ENCODE measurements at regions not wholly inside any gene's neighbourhood (a gene's known extent, or its start where the extent isn't known, plus 50 kb on each side); places are given as distances from the start of the nearest gene placed in this dataset.
"Not testable (repeated sequence)": the region's sequence is repeated elsewhere in the genome, so short reads cannot be mapped to it uniquely, and the experiment has no call there.

GRCh38 chr3:80898211-80898610, 863.2 kb downstream of the GBE1 start:
- FAIRE-seq (no peak), DNase-seq (ENCODE audit: extremely low read depth in 1 of 4, low spot score in 3 of 4) (no peak), ATAC-seq (no peak)
- Histone ChIP-seq H3K27ac (ENCODE audit: extremely low read depth, low read depth, low read length) (no peak overlapping the region), H3K4me2 (ENCODE audit: insufficient read depth, low read length) (no peak overlapping the region), H3K9me3 (replicated peaks; ENCODE audit: control insufficient read depth, insufficient read depth, low read depth, low read length) (no peaks in the 10 kb centered on the region), H3K9ac (ENCODE audit: insufficient read depth in 1 of 2, low read depth in 2 of 2, low read length in 2 of 2) (no peak overlapping the region), H3K27me3 (ENCODE audit: control insufficient read depth in 2 of 2, insufficient read depth in 2 of 2, low read length in 2 of 2) (no peaks in the 10 kb centered on the region), H4K20me1 (replicated peaks; ENCODE audit: control insufficient read depth, insufficient read depth, low read length) (no peaks in the 10 kb centered on the region), H3K9me1 (ENCODE audit: control insufficient read depth, insufficient read depth, low read length) (no peaks in the 10 kb centered on the region), H3K4me3 (no peak overlapping the region), H3K4me1 (replicated peaks in 1 of 2; ENCODE audit: control insufficient read depth in 2 of 2, insufficient read depth in 2 of 2, low read length in 2 of 2) (no peaks in the 10 kb centered on the region), H3K36me3 (ENCODE audit: control insufficient read depth, insufficient read depth, low read length) (no peaks in the 10 kb centered on the region), H2AFZ (ENCODE audit: low read depth, low read length) (no peak overlapping the region), H3K79me2 (ENCODE audit: control insufficient read depth, insufficient read depth, low read length) (no peaks in the 10 kb centered on the region)
- TF ChIP-seq SREBF1 (IDR thresholded peaks at IDR 0.05; ENCODE audit: borderline replicate concordance, low read depth, low read length) (no peak), LARP7 (IDR thresholded peaks at IDR 0.05) (no peak), TEAD2 (tag; IDR thresholded peaks at IDR 0.05) (no peak), ZNF121 (CRISPR knock-in tag; conservative IDR thresholded peaks at IDR 0.05) (no peak), LEF1 (IDR thresholded peaks at IDR 0.05) (no peak), HNRNPK (IDR thresholded peaks at IDR 0.05; ENCODE audit: low read depth, low read length, poor library complexity, severe bottlenecking) (no peak), TAF1 (IDR thresholded peaks at IDR 0.05; ENCODE audit: control insufficient read depth, extremely low read depth, insufficient read depth, low read length, severe bottlenecking) (no peak), JUND (IDR thresholded peaks at IDR 0.05; ENCODE audit: borderline replicate concordance, low read depth, low read length) (no peak), JUND (tag; IDR thresholded peaks at IDR 0.05; ENCODE audit: borderline replicate concordance, low read depth, low read length) (no peak), E2F3 (CRISPR knock-in tag; IDR thresholded peaks at IDR 0.05) (no peak), FOXM1 (IDR thresholded peaks at IDR 0.05; ENCODE audit: low read depth) (no peak), FOXM1 (CRISPR knock-in tag; IDR thresholded peaks at IDR 0.05; ENCODE audit: low read depth) (no peak), MIER1 (IDR thresholded peaks at IDR 0.05; ENCODE audit: low read depth) (no peak), ZNF24 (IDR thresholded peaks at IDR 0.05) (no peak), FUS (optimal IDR thresholded peaks at IDR 0.05; ENCODE audit: low read depth, low read length) (no peak), WHSC1 (IDR thresholded peaks at IDR 0.05; ENCODE audit: low read length) (no peak), TRIM25 (IDR thresholded peaks at IDR 0.05; ENCODE audit: borderline replicate concordance) (no peak)
- in situ Hi-C loops (cut with MboI), result no loop called here
- POLR2A ChIA-PET, result no interaction called here
- BruUV-seq (replicated peaks), result no TSS peak
- CTCF ChIA-PET (ENCODE audit: low intra/inter-chr PET ratio), result no interaction called here
- intact Hi-C loops (cut with micrococcal nuclease), result no loop called here

GRCh38 chr3:80897005-80897404, 864.4 kb downstream of the GBE1 start:
- H3K27ac ChIP-seq (ENCODE audit: extremely low read depth, low read depth, low read length); H3K9me1 ChIP-seq (ENCODE audit: control insufficient read depth, insufficient read depth, low read length); DNase-seq (ENCODE audit: extremely low read depth in 1 of 4, low spot score in 3 of 4); H3K4me3 ChIP-seq; CTCF ChIA-PET (ENCODE audit: low intra/inter-chr PET ratio); POLR2A ChIA-PET; BruUV-seq (replicated peaks); FAIRE-seq; H3K4me2 ChIP-seq (ENCODE audit: insufficient read depth, low read length); H3K9ac ChIP-seq (ENCODE audit: insufficient read depth in 1 of 2, low read depth in 2 of 2, low read length in 2 of 2); H3K9me3 ChIP-seq (replicated peaks; ENCODE audit: control insufficient read depth, insufficient read depth, low read depth, low read length); H3K27me3 ChIP-seq (ENCODE audit: control insufficient read depth in 2 of 2, insufficient read depth in 2 of 2, low read length in 2 of 2); H3K4me1 ChIP-seq (replicated peaks in 1 of 2; ENCODE audit: control insufficient read depth in 2 of 2, insufficient read depth in 2 of 2, low read length in 2 of 2); H3K36me3 ChIP-seq (ENCODE audit: control insufficient read depth, insufficient read depth, low read length); ATAC-seq; in situ Hi-C loops (cut with MboI); H4K20me1 ChIP-seq (replicated peaks; ENCODE audit: control insufficient read depth, insufficient read depth, low read length); intact Hi-C loops (cut with micrococcal nuclease); H2AFZ ChIP-seq (ENCODE audit: low read depth, low read length); H3K79me2 ChIP-seq (ENCODE audit: control insufficient read depth, insufficient read depth, low read length): not testable (repeated sequence)
- WGBS (ENCODE audit: insufficient coverage, low coverage, missing lambda C conversion rate), result 4% methylated on average over 5 of the region's 12 CpGs

Data from K562 (cell line).